Panc1 (cell line): ENCODE measurements at regions not wholly inside any gene's neighbourhood (a gene's known extent, or its start where the extent isn't known, plus 50 kb on each side); places are given as distances from the start of the nearest gene placed in this dataset.

Source experiments
- ATAC-seq: fragments of 200-7000 bp; cut with Tn5 transposase; 2 replicates; pipeline ENCODE4 v1.9.1; 2020; ENCODE audit warnings: mild to moderate bottlenecking, moderate library complexity
- BruUV-seq: library from RNA; stranded (reverse); fragments of 400-500 nt; replicated peaks from 2 replicates; lab custom pipeline; 2021; lab: Mats Ljungman, UMichigan
- CTCF ChIA-PET: fragments of 300-600 bp; sonication (Branson Sonifier 250); formaldehyde crosslinking; loops from one replicate; lab custom pipeline; 2022; ENCODE audit warnings: antibody characterized with exemption; lab: Charles Lee
- POLR2A ChIA-PET: fragments of 300-600 bp; sonication (Branson Sonifier 250); formaldehyde crosslinking; loops from one replicate; lab custom pipeline; 2022; ENCODE audit warnings: antibody characterized with exemption; lab: Charles Lee
- DNase-seq: peaks from one replicate; pipeline ENCODE4 v3.0.0-alpha.2; 2010; ENCODE audit warnings: low read depth, low spot score
- H3K27ac ChIP-seq: 2 replicates; pipeline ENCODE4 v1.5.1; 2011; ENCODE audit warnings: mild to moderate bottlenecking, low read length, inconsistent platforms
- H3K27me3 ChIP-seq: fragments of 200-500 bp; sonication (Bioruptor generic); 2 replicates; pipeline ENCODE4 v1.6.0; 2014; ENCODE audit warnings: low read length, inconsistent platforms; ENCODE audit not compliant: control insufficient read depth, insufficient read depth
- H3K36me3 ChIP-seq: fragments of 200-500 bp; sonication (Bioruptor generic); 2 replicates; pipeline ENCODE4 v1.5.1; 2014; ENCODE audit warnings: inconsistent platforms, mild to moderate bottlenecking, low read length, moderate library complexity; ENCODE audit not compliant: control insufficient read depth, insufficient read depth
- H3K4me1 ChIP-seq: 2 replicates; pipeline ENCODE4 v1.5.1; 2011; ENCODE audit warnings: inconsistent platforms, mild to moderate bottlenecking, low read length, moderate library complexity; ENCODE audit not compliant: control insufficient read depth, insufficient read depth
- H3K4me3 ChIP-seq, 2 experiments: 2 replicates each; pipeline ENCODE4 v1.5.1; 2011 to 2012; ENCODE audit warnings: low read depth in 2 of 2, low read length in 2 of 2, mild to moderate bottlenecking in 2 of 2, inconsistent platforms in 1 of 2, moderate library complexity in 1 of 2
- H3K9me3 ChIP-seq: fragments of 200-500 bp; sonication (Bioruptor generic); 2 replicates; pipeline ENCODE4 v1.5.1; 2014; ENCODE audit warnings: low read depth, mild to moderate bottlenecking, inconsistent platforms, low read length, moderate library complexity; ENCODE audit not compliant: control insufficient read depth, insufficient read depth
- POLR2AphosphoS5 ChIP-seq: IDR thresholded peaks from 2 replicates; pipeline ENCODE4 v1.6.1; 2012; ENCODE audit warnings: mild to moderate bottlenecking, low read depth, low read length, moderate library complexity
- SIN3A ChIP-seq: IDR thresholded peaks from 2 replicates; pipeline ENCODE4 v1.6.1; 2012; ENCODE audit warnings: low read depth, mild to moderate bottlenecking, low read length, moderate library complexity, borderline replicate concordance; ENCODE audit not compliant: insufficient read depth
- TCF7L2 ChIP-seq: IDR thresholded peaks from 2 replicates; pipeline ENCODE4 v1.6.1; 2011; ENCODE audit warnings: mild to moderate bottlenecking, low read depth, low read length, inconsistent platforms
- in situ Hi-C: cut with HindIII; loops from 2 replicates; pipeline ENCODE4 v1.10.0; 2016; ENCODE audit warnings: low sequenced_read_pairs, low pct_unique_long_range_greater_than_20kb
- intact Hi-C: fragments of 100-400 bp; cut with micrococcal nuclease; formaldehyde crosslinking; loops from one replicate; pipeline ENCODE4 v1.10.0; 2022; ENCODE audit not compliant: unreplicated experiment
- TF ChIP-seq, protein P1 (sequence below), 2 experiments: IDR thresholded peaks; 2 replicates each; pipeline ENCODE4 v1.6.1; 2011 to 2012; ENCODE audit warnings: low read depth in 2 of 2, control low read depth in 1 of 2, low read length in 1 of 2, mild to moderate bottlenecking in 1 of 2, moderate library complexity in 1 of 2; ENCODE audit not compliant: insufficient read depth in 1 of 2
- TF ChIP-seq, protein P2 (sequence below): fragments of 450-650 bp; IDR thresholded peaks from 2 replicates; pipeline ENCODE4 v1.5.1; 2017; ENCODE audit warnings: mild to moderate bottlenecking

DNA sequence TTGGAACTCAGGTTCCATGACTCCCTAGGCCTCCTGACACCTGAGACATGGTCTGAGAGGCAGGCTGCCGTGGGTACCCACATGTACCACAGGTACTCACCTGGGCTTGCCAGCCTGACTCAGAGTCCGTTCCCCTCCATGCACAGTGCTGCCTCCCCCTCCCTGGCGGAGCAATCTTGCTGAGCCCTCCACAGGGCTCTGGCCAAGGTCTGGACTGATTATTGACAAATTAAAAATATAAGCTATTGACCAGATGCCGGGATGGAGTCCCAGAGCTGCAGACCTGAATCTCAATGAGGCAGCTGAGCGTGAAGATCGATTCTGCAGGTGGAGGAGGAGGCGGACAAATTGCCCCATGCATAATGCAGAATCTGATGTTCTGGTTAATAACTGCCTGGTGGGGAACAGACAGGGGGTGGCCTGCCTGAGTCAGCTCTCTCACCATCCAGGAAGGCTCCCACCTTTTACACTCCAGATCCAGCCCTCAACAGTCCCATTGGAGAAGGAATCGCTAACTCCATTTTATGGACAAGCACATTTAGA is 422.7 kb downstream of the MIAT start:
- Histone ChIP-seq H3K4me1 (no peaks in the 10 kb centered on the region), H3K27me3 (no peaks in the 10 kb centered on the region; the same call in 1 of the 2 replicates), H3K4me3 (no peak overlapping the region), H3K9me3 (no peaks in the 10 kb centered on the region), H3K36me3 (no peaks in the 10 kb centered on the region), H3K27ac (no peak overlapping the region)
- in situ Hi-C loops (no loop called here), intact Hi-C loops (no loop called here)
- ChIA-PET CTCF (no interaction called here), POLR2A (no interaction called here)
- TF ChIP-seq, protein P1, sequence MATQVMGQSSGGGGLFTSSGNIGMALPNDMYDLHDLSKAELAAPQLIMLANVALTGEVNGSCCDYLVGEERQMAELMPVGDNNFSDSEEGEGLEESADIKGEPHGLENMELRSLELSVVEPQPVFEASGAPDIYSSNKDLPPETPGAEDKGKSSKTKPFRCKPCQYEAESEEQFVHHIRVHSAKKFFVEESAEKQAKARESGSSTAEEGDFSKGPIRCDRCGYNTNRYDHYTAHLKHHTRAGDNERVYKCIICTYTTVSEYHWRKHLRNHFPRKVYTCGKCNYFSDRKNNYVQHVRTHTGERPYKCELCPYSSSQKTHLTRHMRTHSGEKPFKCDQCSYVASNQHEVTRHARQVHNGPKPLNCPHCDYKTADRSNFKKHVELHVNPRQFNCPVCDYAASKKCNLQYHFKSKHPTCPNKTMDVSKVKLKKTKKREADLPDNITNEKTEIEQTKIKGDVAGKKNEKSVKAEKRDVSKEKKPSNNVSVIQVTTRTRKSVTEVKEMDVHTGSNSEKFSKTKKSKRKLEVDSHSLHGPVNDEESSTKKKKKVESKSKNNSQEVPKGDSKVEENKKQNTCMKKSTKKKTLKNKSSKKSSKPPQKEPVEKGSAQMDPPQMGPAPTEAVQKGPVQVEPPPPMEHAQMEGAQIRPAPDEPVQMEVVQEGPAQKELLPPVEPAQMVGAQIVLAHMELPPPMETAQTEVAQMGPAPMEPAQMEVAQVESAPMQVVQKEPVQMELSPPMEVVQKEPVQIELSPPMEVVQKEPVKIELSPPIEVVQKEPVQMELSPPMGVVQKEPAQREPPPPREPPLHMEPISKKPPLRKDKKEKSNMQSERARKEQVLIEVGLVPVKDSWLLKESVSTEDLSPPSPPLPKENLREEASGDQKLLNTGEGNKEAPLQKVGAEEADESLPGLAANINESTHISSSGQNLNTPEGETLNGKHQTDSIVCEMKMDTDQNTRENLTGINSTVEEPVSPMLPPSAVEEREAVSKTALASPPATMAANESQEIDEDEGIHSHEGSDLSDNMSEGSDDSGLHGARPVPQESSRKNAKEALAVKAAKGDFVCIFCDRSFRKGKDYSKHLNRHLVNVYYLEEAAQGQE (IDR thresholded peaks at IDR 0.05; ENCODE audit: insufficient read depth in 1 of 2, low read depth in 2 of 2, low read length in 1 of 2): no peak
- no peak for TF ChIP-seq SIN3A
- TF ChIP-seq POLR2AphosphoS5: no peak
- TF ChIP-seq TCF7L2: no peak
- TF ChIP-seq, protein P2, sequence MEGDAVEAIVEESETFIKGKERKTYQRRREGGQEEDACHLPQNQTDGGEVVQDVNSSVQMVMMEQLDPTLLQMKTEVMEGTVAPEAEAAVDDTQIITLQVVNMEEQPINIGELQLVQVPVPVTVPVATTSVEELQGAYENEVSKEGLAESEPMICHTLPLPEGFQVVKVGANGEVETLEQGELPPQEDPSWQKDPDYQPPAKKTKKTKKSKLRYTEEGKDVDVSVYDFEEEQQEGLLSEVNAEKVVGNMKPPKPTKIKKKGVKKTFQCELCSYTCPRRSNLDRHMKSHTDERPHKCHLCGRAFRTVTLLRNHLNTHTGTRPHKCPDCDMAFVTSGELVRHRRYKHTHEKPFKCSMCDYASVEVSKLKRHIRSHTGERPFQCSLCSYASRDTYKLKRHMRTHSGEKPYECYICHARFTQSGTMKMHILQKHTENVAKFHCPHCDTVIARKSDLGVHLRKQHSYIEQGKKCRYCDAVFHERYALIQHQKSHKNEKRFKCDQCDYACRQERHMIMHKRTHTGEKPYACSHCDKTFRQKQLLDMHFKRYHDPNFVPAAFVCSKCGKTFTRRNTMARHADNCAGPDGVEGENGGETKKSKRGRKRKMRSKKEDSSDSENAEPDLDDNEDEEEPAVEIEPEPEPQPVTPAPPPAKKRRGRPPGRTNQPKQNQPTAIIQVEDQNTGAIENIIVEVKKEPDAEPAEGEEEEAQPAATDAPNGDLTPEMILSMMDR: no peak
- DNase-seq (no peak), ATAC-seq (no peak)
- no TSS peak for BruUV-seq

DNA sequence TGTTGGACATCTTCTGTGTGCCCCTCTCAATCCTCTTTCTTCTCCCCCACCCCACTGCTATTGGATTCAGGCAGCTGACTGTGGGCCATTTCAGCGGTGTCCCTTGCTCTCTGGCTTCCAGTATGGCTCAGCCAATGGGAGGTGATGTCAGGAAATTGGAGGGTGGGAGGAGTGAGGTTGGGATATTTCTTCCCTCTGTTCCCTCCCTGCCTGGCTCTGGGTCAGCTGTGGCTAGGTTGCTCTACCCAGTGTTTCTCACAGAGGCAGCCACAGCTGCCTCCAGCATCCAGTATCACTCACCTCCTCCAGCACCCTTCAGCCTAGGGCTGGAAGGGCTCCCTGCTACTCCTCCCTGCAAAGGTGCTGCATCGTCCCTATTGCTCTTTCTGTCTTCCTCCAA is 423.5 kb downstream of the MIAT start:
- H3K4me1 ChIP-seq: no peaks in the 10 kb centered on the region
- H3K9me3 ChIP-seq: no peaks in the 10 kb centered on the region
- H3K4me3 ChIP-seq: no peak overlapping the region
- ChIA-PET CTCF (no interaction called here), POLR2A (no interaction called here)
- TF ChIP-seq SIN3A (no peak), POLR2AphosphoS5 (no peak), TCF7L2 (no peak)
- TF ChIP-seq, protein P1 (IDR thresholded peaks at IDR 0.05; ENCODE audit: insufficient read depth in 1 of 2, low read depth in 2 of 2, low read length in 1 of 2): no peak
- TF ChIP-seq, protein P2: no peak
- H3K27me3 ChIP-seq: no peaks in the 10 kb centered on the region; the same call in 1 of the 2 replicates
- no peaks in the 10 kb centered on the region for H3K36me3 ChIP-seq
- DNase-seq (no peak), ATAC-seq (no peak)
- no TSS peak for BruUV-seq
- no peak overlapping the region for H3K27ac ChIP-seq
- intact Hi-C loops: no loop called here
- in situ Hi-C loops: no loop called here
